GM20431 (cell line): ENCODE measurements at regions not wholly inside any gene's neighbourhood (a gene's known extent, or its start where the extent isn't known, plus 50 kb on each side); places are given as distances from the start of the nearest gene placed in this dataset.

Experiments
- in situ Hi-C: fragments of 300-500 bp; cut with MseI, MboI; formaldehyde crosslinking; loops from one replicate; pipeline ENCODE4 v1.15.0; 2020; ENCODE audit warnings: low sequenced_read_pairs; ENCODE audit not compliant: unreplicated experiment

GRCh38 chr7:36029311-36029710 lies 123.7 kb upstream of the EEPD1 start:
- in situ Hi-C loops: no loop called here

GRCh38 chr7:36029853-36030515 lies 123.1 kb upstream of the EEPD1 start:
- in situ Hi-C loops: no loop called here

- in situ Hi-C loops: no loop called here
Observed at GRCh38 chr7:36032361-36032818, 120.7 kb upstream of the EEPD1 start.

- in situ Hi-C loops: no loop called here
Observed at GRCh38 chr7:36034020-36034419, 119.0 kb upstream of the EEPD1 start.

- in situ Hi-C loops: no loop called here
Observed at GRCh38 chr7:36035186-36035585, 117.9 kb upstream of the EEPD1 start.

- in situ Hi-C loops: no loop called here
Observed at GRCh38 chr7:36036590-36036989, 116.5 kb upstream of the EEPD1 start.

- in situ Hi-C loops: no loop called here
Observed at GRCh38 chr7:36037121-36037662, 115.9 kb upstream of the EEPD1 start.

GRCh38 chr7:36038063-36038721 lies 114.9 kb upstream of the EEPD1 start:
- in situ Hi-C loops: no loop called here

GRCh38 chr7:36039243-36039642 lies 113.8 kb upstream of the EEPD1 start:
- in situ Hi-C loops: no loop called here

- in situ Hi-C loops: no loop called here
Observed at GRCh38 chr7:36039671-36040070, 113.4 kb upstream of the EEPD1 start.

GRCh38 chr7:36040679-36041078 lies 112.4 kb upstream of the EEPD1 start:
- in situ Hi-C loops: no loop called here

- in situ Hi-C loops: no loop called here
Observed at GRCh38 chr7:36044101-36044892, 108.8 kb upstream of the EEPD1 start.

- in situ Hi-C loops: no loop called here
Observed at GRCh38 chr7:36045326-36045725, 107.7 kb upstream of the EEPD1 start.

GRCh38 chr7:36045830-36046341 lies 107.2 kb upstream of the EEPD1 start:
- in situ Hi-C loops: no loop called here

GRCh38 chr7:36047091-36047658 lies 105.9 kb upstream of the EEPD1 start:
- in situ Hi-C loops: no loop called here

GRCh38 chr7:36048141-36048901 lies 104.7 kb upstream of the EEPD1 start:
- in situ Hi-C loops: no loop called here

- in situ Hi-C loops: no loop called here
Observed at GRCh38 chr7:36048902-36049240, 104.2 kb upstream of the EEPD1 start.

- in situ Hi-C loops: no loop called here
Observed at GRCh38 chr7:36051501-36051900, 101.6 kb upstream of the EEPD1 start.

- in situ Hi-C loops: no loop called here
Observed at GRCh38 chr7:36053589-36053988, 99.5 kb upstream of the EEPD1 start.

GRCh38 chr7:36054637-36055036 lies 98.4 kb upstream of the EEPD1 start:
- in situ Hi-C loops: no loop called here
